H1 (cell line): ENCODE measurements at regions not wholly inside any gene's neighbourhood (a gene's known extent, or its start where the extent isn't known, plus 50 kb on each side); places are given as distances from the start of the nearest gene placed in this dataset.

Source experiments
- CTCF ChIA-PET: fragments of 300-600 bp; sonication (Branson Sonifier 250); formaldehyde crosslinking; loops from one replicate; lab custom pipeline; 2021; ENCODE audit not compliant: partially characterized antibody; lab: Charles Lee
- POLR2A ChIA-PET: fragments of 300-600 bp; sonication (Branson Sonifier 250); formaldehyde crosslinking; loops from one replicate; lab custom pipeline; 2021; ENCODE audit warnings: inconsistent platforms; ENCODE audit not compliant: partially characterized antibody; lab: Charles Lee
- DNase-seq, 2 experiments: peaks; one replicate each; pipeline versions ENCODE4 v3.0.0 to v3.0.0-alpha.2; 2010 to 2022; ENCODE audit warnings: low spot score in 2 of 2, low read depth in 1 of 2, mixed read lengths in 1 of 2
- FAIRE-seq: peaks from 2 replicates; lab custom pipeline; 2011; peaks lifted over from hg19 to GRCh38; lab: Jason Lieb, UNC
- H2AFZ ChIP-seq: 2 replicates; pipeline ENCODE4 v1.8.1; 2012; ENCODE audit warnings: low read length, inconsistent platforms
- H2AK5ac ChIP-seq: 2 replicates; pipeline ENCODE4 v1.6.1; 2013; ENCODE audit warnings: low read depth, low read length
- H2BK120ac ChIP-seq: replicated peaks from 2 replicates; pipeline ENCODE3; 2013; ENCODE audit warnings: low read depth, low read length, inconsistent platforms
- H2BK12ac ChIP-seq: 2 replicates; pipeline ENCODE4 v1.6.1; 2013; ENCODE audit warnings: low read depth, low read length
- H2BK15ac ChIP-seq: 2 replicates; pipeline ENCODE4 v1.6.1; 2013; ENCODE audit warnings: low read length
- H2BK20ac ChIP-seq: 2 replicates; pipeline ENCODE4 v1.6.1; 2013; ENCODE audit warnings: low read length
- H2BK5ac ChIP-seq: 2 replicates; pipeline ENCODE4 v1.6.1; 2013; ENCODE audit warnings: low read depth, low read length
- H3K14ac ChIP-seq: 2 replicates; pipeline ENCODE4 v1.6.1; 2013; ENCODE audit warnings: inconsistent platforms; ENCODE audit not compliant: insufficient read length
- H3K18ac ChIP-seq: 2 replicates; pipeline ENCODE4 v1.6.1; 2013; ENCODE audit warnings: low read length; ENCODE audit errors: extremely low read depth
- H3K23ac ChIP-seq: 2 replicates; pipeline ENCODE4 v1.6.1; 2013; ENCODE audit warnings: inconsistent platforms; ENCODE audit not compliant: insufficient read length
- H3K23me2 ChIP-seq: 2 replicates; pipeline ENCODE4 v1.6.1; 2013; ENCODE audit warnings: low read depth, low read length
- H3K27ac ChIP-seq: 2 replicates; pipeline ENCODE4 v1.6.1; 2011; ENCODE audit warnings: low read depth, low read length, inconsistent platforms
- H3K27me3 ChIP-seq, 4 experiments: replicated peaks in 1 of 4; 1 replicate in 1 of 4; 2 replicates in 3 of 4; pipeline versions ENCODE4 v1.6.1 to v1.8.1; 2011 to 2013; ENCODE audit warnings: low read length in 3 of 4, mild to moderate bottlenecking in 3 of 4, inconsistent platforms in 2 of 4, mixed read lengths in 2 of 4, moderate library complexity in 1 of 4; ENCODE audit not compliant: control insufficient read depth in 3 of 4, insufficient read depth in 3 of 4; ENCODE audit errors: extremely low read depth in 1 of 4
- H3K36me3 ChIP-seq, 4 experiments: 2 replicates each; pipeline versions ENCODE4 v1.6.1 to v1.8.1; 2011 to 2013; ENCODE audit warnings: mild to moderate bottlenecking in 4 of 4, low read length in 3 of 4, moderate library complexity in 2 of 4, control low read depth in 1 of 4, inconsistent platforms in 1 of 4; ENCODE audit not compliant: insufficient read depth in 4 of 4, control insufficient read depth in 2 of 4
- H3K4ac ChIP-seq: replicated peaks from 2 replicates; pipeline ENCODE3; 2013; ENCODE audit warnings: low read length, low read depth, mixed read lengths, inconsistent platforms; ENCODE audit not compliant: insufficient read length
- H3K4me1 ChIP-seq, 4 experiments: replicated peaks in 1 of 4; 1 replicate in 1 of 4; 2 replicates in 3 of 4; pipeline versions ENCODE4 v1.6.1 to v1.8.1; 2011 to 2013; ENCODE audit warnings: low read length in 3 of 4, inconsistent platforms in 2 of 4, mixed read lengths in 1 of 4; ENCODE audit not compliant: insufficient read depth in 4 of 4, control insufficient read depth in 3 of 4
- H3K4me2 ChIP-seq, 2 experiments: 2 replicates each; pipeline versions ENCODE4 v1.6.1 to v1.8.1; 2011 to 2013; ENCODE audit warnings: low read depth in 2 of 2, low read length in 2 of 2, control low read depth in 1 of 2, inconsistent platforms in 1 of 2, mild to moderate bottlenecking in 1 of 2; ENCODE audit not compliant: insufficient read depth in 1 of 2
- H3K4me3 ChIP-seq, 4 experiments: fragments of 200-600, 300-600 bp in 1 of 4; sonication (generic), shearing (Covaris generic), sonication (Bioruptor Twin) in 1 of 4; 2 replicates each; pipeline versions ENCODE4 v1.5.1 to v1.8.1; 2011 to 2016; ENCODE audit warnings: low read length in 4 of 4, low read depth in 3 of 4, control low read depth in 2 of 4, inconsistent platforms in 2 of 4, mild to moderate bottlenecking in 2 of 4, mixed read lengths in 1 of 4, moderate library complexity in 1 of 4; ENCODE audit not compliant: insufficient read depth in 2 of 4; ENCODE audit errors: extremely low read depth in 1 of 4
- H3K56ac ChIP-seq: replicated peaks from 2 replicates; pipeline ENCODE3; 2013; ENCODE audit warnings: low read depth, mild to moderate bottlenecking, mixed read lengths, low read length, inconsistent platforms; ENCODE audit not compliant: insufficient read length
- H3K79me1 ChIP-seq: 2 replicates; pipeline ENCODE4 v1.6.1; 2013; ENCODE audit warnings: low read depth, low read length, control low read depth
- H3K79me2 ChIP-seq, 2 experiments: 2 replicates each; pipeline versions ENCODE4 v1.6.1 to v1.8.1; 2012 to 2013; ENCODE audit warnings: low read length in 2 of 2, mild to moderate bottlenecking in 2 of 2, inconsistent platforms in 1 of 2; ENCODE audit not compliant: insufficient read depth in 2 of 2, control insufficient read depth in 1 of 2
- H3K9ac ChIP-seq, 4 experiments: replicated peaks in 1 of 4; 1 replicate in 1 of 4; 2 replicates in 3 of 4; pipeline versions ENCODE4 v1.6.1 to v1.8.1; 2011 to 2013; ENCODE audit warnings: low read depth in 3 of 4, low read length in 3 of 4, control low read depth in 2 of 4, mild to moderate bottlenecking in 2 of 4, moderate library complexity in 2 of 4, inconsistent platforms in 1 of 4; ENCODE audit errors: extremely low read depth in 1 of 4
- H3K9me3 ChIP-seq, 2 experiments: 2 replicates each; pipeline versions ENCODE4 v1.6.1 to v1.8.1; 2012 to 2013; ENCODE audit warnings: mild to moderate bottlenecking in 2 of 2, moderate library complexity in 2 of 2, control low read depth in 1 of 2, inconsistent platforms in 1 of 2, low read depth in 1 of 2, low read length in 1 of 2, mixed read lengths in 1 of 2; ENCODE audit not compliant: insufficient read depth in 2 of 2
- H4K20me1 ChIP-seq, 2 experiments: replicated peaks in 1 of 2; 2 replicates each; pipeline versions ENCODE3 to v1.8.1; 2011 to 2013; ENCODE audit warnings: inconsistent platforms in 2 of 2, low read length in 2 of 2, mild to moderate bottlenecking in 1 of 2; ENCODE audit not compliant: insufficient read depth in 2 of 2, control insufficient read depth in 1 of 2
- H4K5ac ChIP-seq: 2 replicates; pipeline ENCODE4 v1.6.1; 2013; ENCODE audit warnings: low read length, low read depth, mixed read lengths, inconsistent platforms; ENCODE audit not compliant: insufficient read length
- H4K8ac ChIP-seq: 2 replicates; pipeline ENCODE4 v1.8.0; 2013; ENCODE audit warnings: mild to moderate bottlenecking, moderate library complexity, low read length, inconsistent platforms; ENCODE audit not compliant: insufficient read depth; ENCODE audit errors: extremely low read depth
- H4K91ac ChIP-seq: replicated peaks from 2 replicates; pipeline ENCODE3; 2013; ENCODE audit warnings: low read length, mixed read lengths, inconsistent platforms; ENCODE audit not compliant: insufficient read length
- CEBPB ChIP-seq: IDR thresholded peaks from 2 replicates; pipeline ENCODE4 v1.6.1; 2012; ENCODE audit warnings: low read depth, low read length
- HDAC6 ChIP-seq: IDR thresholded peaks from one replicate; pipeline ENCODE4 v1.7.1; 2012; ENCODE audit warnings: low read depth, mild to moderate bottlenecking, inconsistent platforms, low read length, moderate library complexity
- WGBS, 2 experiments: shearing (Covaris generic) in 1 of 2; methylation state at CpG; one replicate each; pipeline versions ENCODE4 v1.1.6 to v1.1.7; 2013 to 2015; ENCODE audit warnings: low lambda C conversion rate in 2 of 2, mixed read lengths in 2 of 2, inconsistent platforms in 1 of 2, low coverage in 1 of 2, missing lambda C conversion rate in 1 of 2; ENCODE audit not compliant: insufficient replicate concordance in 2 of 2, insufficient coverage in 1 of 2, insufficient read length in 1 of 2; ENCODE audit errors: extremely low coverage in 1 of 2, missing lambda C conversion rate in 1 of 2; 5-methylcytosine and 5-hydroxymethylcytosine counted together
- TF ChIP-seq, protein P1 (sequence below): IDR thresholded peaks from 2 replicates; pipeline ENCODE4 v1.6.1; 2011; ENCODE audit warnings: low read length, improper control_type of control experiment

DNA sequence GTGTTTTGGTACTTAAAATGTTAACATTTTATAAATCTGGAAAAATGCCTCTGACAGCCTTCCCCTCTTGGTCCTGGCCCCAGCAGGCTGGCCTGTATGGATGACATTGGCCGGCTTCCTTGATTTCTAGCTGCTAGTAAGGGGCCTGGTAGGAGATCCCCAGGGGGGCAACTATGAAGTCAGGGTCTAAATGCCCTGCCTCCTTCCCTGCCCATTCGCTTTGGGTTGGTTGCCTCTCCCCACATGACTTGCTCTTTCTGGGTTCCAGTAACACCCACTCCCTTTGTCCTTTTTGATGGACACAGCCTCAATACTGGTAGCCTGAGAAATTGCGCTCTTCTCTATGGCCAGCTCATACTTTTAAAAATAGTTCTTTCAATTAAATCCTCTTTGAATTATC lies 78.0 kb upstream of the MAD2L1 start:
- 91% methylated on average over 3 of the region's 3 CpGs; no CpG with 5 or more reads in 1 of the 2 experiments for WGBS, 2 experiments
- Histone ChIP-seq H2BK15ac (no peak overlapping the region), H3K9me3 (no peaks in the 10 kb centered on the region), H3K4me3 (no peak overlapping the region), H4K8ac (no peak overlapping the region), H3K23me2 (no peaks in the 10 kb centered on the region), H3K79me1 (no peaks in the 10 kb centered on the region), H2AK5ac (no peak overlapping the region), H3K27ac (no peak overlapping the region), H3K27me3 (no peaks in the 10 kb centered on the region), H3K79me2 (no peaks in the 10 kb centered on the region), H2BK12ac (no peak overlapping the region), H2AFZ (no peak overlapping the region), H3K18ac (no peak overlapping the region), H3K4ac (no peak overlapping the region), H4K5ac (no peak overlapping the region), H3K36me3 (no peaks in the 10 kb centered on the region), H3K23ac (no peak overlapping the region), H4K20me1 (no peaks in the 10 kb centered on the region), H4K91ac (no peak overlapping the region), H3K9ac (no peak overlapping the region), H2BK120ac (no peak overlapping the region), H3K14ac (no peak overlapping the region), H3K4me2 (no peak overlapping the region), H2BK20ac (no peak overlapping the region), H2BK5ac (no peak overlapping the region), H3K56ac (no peak overlapping the region), H3K4me1 (no peaks in the 10 kb centered on the region)
- DNase-seq = no peak
- FAIRE-seq = no peak
- TF ChIP-seq CEBPB = no peak
- TF ChIP-seq, protein P1, sequence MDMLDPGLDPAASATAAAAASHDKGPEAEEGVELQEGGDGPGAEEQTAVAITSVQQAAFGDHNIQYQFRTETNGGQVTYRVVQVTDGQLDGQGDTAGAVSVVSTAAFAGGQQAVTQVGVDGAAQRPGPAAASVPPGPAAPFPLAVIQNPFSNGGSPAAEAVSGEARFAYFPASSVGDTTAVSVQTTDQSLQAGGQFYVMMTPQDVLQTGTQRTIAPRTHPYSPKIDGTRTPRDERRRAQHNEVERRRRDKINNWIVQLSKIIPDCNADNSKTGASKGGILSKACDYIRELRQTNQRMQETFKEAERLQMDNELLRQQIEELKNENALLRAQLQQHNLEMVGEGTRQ = 0 out of 2 replicates have a peak, but pooled peaks have one; percentile 32
- TF ChIP-seq HDAC6 = no peak
- CTCF ChIA-PET = interaction anchor here (2.8 kb wide), 1 partner anchor 10 kb away, joined by 10 read pairs; no protein-coding TSS in a partner anchor
- POLR2A ChIA-PET = no interaction called here
